ENCODE measurements at regions not wholly inside any gene's neighbourhood (a gene's known extent, or its start where the extent isn't known, plus 50 kb on each side); places are given as distances from the start of the nearest gene placed in this dataset.

DNA sequence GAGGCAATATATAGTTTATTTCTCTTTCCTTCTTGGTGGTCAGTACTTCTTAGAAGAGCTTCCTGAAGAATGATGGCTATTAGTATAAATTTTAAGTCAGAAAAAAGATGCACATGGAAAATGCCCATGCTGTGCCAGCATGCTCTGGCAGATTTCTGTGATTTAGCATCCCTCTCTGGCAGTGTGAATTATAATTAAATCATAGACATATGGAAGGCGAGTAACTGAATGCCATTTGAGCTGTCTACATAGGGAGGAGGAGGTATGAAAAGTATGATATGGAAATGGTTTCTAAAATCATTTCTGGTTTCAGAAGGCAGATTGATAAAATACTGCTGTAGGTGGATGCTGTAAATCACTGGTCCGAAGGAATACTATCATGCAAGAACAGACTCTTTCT is 754.9 kb upstream of the LRATD1 start:
- no peak overlapping the region for H3K4me3 Mint-ChIP-seq
- H3K36me3 Mint-ChIP-seq (ENCODE audit: insufficient read depth in 2 of 2): no peaks in the 10 kb centered on the region
- H3K4me1 Mint-ChIP-seq (ENCODE audit: low read depth): no peaks in the 10 kb centered on the region
- DNase-seq: no peak
- H3K27me3 Mint-ChIP-seq (ENCODE audit: low read depth): no peaks in the 10 kb centered on the region
- peaks cover 3 to 4% of the 10 kb centered on the region in 2 donors for H3K9me3 Mint-ChIP-seq
- no peak for ATAC-seq (replicated peaks in 1 of 2)
- H3K27ac Mint-ChIP-seq: no peak overlapping the region

DNA sequence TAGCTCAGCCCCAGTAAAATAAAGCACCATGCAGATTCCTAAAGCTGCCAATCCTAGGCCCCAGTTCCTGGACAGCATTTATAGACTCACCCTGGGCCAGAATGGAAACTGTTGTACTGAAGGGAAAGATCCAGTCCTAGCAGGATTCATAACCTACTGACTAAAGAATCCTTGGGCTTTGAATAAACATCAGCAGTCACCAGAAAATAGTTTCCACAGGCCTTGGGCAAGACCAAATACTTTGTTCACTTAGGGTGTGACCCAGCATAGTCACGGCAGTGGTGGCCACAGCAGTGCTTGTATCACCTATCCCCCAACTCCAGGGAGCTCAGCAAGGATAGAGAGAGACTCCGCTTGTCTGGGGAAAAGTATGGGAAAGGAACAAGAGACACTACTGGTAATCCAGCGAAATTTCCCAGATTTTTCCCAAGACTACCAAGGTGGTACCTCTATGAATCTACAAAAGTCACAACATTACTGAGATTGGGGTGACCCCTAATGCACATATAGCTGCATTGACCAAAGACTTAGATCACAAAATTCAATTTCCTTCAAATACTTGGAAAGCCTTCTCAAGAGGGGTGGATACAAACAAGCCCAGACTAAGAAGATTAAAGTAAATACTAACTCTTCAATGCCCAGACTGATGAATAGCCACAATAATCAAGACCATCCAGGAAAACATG is 748.1 kb upstream of the LRATD1 start:
- no peak overlapping the region for H3K4me3 Mint-ChIP-seq
- peaks cover 0 to 5% of the 10 kb centered on the region in 2 donors for H3K9me3 Mint-ChIP-seq
- ATAC-seq (replicated peaks in 1 of 2) (no peak), DNase-seq (no peak)
- no peak overlapping the region for H3K27ac Mint-ChIP-seq
- no peaks in the 10 kb centered on the region for H3K27me3 Mint-ChIP-seq (ENCODE audit: low read depth)
- H3K36me3 Mint-ChIP-seq (ENCODE audit: insufficient read depth in 2 of 2): no peaks in the 10 kb centered on the region
- H3K4me1 Mint-ChIP-seq (ENCODE audit: low read depth): no peaks in the 10 kb centered on the region

DNA sequence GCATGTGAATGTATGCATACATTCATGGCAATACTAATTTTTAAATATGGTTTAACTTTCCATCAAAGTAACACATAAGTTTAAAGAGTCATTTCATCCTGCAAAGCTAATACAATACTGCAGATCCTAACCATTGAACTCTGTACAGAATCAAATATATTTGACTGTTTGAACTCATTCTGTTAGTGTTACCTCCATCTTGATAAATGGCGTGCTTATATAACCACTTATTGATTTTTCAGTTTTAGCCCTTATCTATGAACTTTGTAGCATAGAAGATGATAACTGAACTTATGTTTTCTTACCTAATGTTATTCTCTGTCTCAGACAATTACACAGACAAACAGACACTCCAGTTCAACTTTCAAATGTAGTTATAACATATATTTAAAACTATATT is 731.0 kb upstream of the LRATD1 start:
- H3K9me3 Mint-ChIP-seq: peaks cover 0 to 8% of the 10 kb centered on the region in 2 donors
- no peaks in the 10 kb centered on the region for H3K36me3 Mint-ChIP-seq (ENCODE audit: insufficient read depth in 2 of 2)
- no peak for ATAC-seq (replicated peaks in 1 of 2)
- H3K27me3 Mint-ChIP-seq (ENCODE audit: low read depth): no peaks in the 10 kb centered on the region
- H3K4me1 Mint-ChIP-seq (ENCODE audit: low read depth): no peaks in the 10 kb centered on the region
- H3K27ac Mint-ChIP-seq: no peak overlapping the region
- H3K4me3 Mint-ChIP-seq: no peak overlapping the region
- DNase-seq: no peak

DNA sequence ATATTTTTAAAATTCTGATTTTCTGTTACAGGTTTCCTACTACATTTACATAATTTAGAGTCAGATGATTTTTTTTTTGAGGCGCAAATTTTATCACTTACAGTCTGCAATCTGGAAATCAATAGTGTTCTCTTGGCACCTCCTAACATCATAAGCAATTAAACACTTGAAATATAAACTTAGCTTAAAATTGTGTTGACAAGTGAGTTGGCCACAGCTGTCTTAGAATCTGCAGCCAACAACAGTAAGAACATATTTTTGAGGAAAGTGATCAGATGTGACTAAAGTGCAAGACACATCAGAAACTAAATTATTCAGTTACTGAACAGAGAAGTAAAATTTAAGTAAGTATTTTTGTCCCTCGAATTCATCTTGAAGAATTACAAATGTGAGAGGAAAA is 726.7 kb upstream of the LRATD1 start:
- no peak for ATAC-seq (replicated peaks in 1 of 2)
- Mint-ChIP-seq H3K27ac (no peak overlapping the region), H3K4me1 (ENCODE audit: low read depth) (no peaks in the 10 kb centered on the region), H3K9me3 (peaks cover 0 to 2% of the 10 kb centered on the region in 2 donors), H3K4me3 (no peak overlapping the region), H3K36me3 (ENCODE audit: insufficient read depth in 2 of 2) (no peaks in the 10 kb centered on the region), H3K27me3 (ENCODE audit: low read depth) (no peaks in the 10 kb centered on the region)
- DNase-seq: no peak

DNA sequence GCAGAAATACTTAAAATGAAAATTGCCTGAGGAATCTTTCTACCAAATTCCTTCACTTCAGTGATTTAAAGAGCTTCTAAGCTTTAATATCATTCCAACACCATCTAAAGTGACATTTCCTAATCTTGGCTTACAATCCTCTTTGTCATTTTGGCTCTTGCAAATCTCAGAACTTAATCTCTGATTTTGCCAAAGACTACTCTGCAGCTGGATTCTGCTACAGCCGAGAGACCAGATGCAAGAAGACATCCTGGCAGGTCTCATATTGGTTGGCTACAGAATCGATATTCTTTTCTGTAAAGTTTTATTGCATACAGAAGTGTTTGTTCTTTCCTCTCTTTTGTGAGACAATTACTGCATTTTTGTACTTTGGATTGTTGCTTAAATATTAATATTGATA is 716.5 kb upstream of the LRATD1 start:
- Mint-ChIP-seq H3K9me3 (peaks cover 0 to 2% of the 10 kb centered on the region in 2 donors), H3K4me1 (ENCODE audit: low read depth) (no peaks in the 10 kb centered on the region), H3K27me3 (ENCODE audit: low read depth) (no peaks in the 10 kb centered on the region), H3K36me3 (ENCODE audit: insufficient read depth in 2 of 2) (no peaks in the 10 kb centered on the region), H3K4me3 (no peak overlapping the region), H3K27ac (no peak overlapping the region)
- ATAC-seq (replicated peaks in 1 of 2) (no peak), DNase-seq (no peak)

DNA sequence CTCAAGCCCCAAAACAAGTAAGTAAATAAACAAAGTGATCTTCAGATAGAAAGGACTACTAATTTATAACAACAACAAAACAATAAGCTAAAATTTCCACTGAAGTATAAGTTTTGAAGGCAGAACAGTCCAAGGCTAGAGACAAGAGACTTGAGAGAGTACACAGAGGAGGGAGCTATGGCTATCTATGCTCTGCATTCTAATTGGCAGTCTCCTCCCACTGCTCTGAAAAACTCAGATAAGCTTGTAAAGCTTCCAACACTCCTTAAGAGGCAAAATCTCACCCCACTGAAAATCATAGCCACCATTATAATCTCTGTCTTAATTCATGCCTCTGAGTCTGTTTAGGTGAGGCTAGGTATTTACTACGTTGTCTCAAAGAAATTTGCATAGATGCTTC is 714.6 kb upstream of the LRATD1 start:
- no peak overlapping the region for H3K4me3 Mint-ChIP-seq
- ATAC-seq (replicated peaks in 1 of 2): no peak
- H3K36me3 Mint-ChIP-seq (ENCODE audit: insufficient read depth in 2 of 2): no peaks in the 10 kb centered on the region

DNA sequence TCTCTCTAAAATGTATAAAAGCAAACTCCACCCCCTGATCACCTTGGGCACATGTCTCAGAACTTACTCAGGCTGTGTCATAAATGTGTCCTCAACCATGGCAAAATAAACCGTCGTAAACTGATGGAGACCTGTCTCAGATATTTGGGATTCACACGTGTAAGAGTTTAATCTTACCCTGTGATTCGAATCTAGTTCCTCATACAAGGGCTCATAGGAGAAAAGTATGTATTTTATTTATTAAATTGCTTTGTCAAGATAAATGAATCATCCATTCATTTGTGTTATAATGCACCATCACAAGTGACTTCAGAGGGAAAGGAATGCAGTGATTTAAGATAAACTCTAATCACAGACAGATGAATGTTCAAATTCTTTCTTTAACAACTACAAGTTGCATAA is 712.5 kb upstream of the LRATD1 start:
- no peaks in the 10 kb centered on the region for H3K36me3 Mint-ChIP-seq (ENCODE audit: insufficient read depth in 2 of 2)
- peaks cover 2 to 3% of the 10 kb centered on the region in 2 donors for H3K9me3 Mint-ChIP-seq
- H3K27me3 Mint-ChIP-seq (ENCODE audit: low read depth): no peaks in the 10 kb centered on the region
- H3K4me3 Mint-ChIP-seq: no peak overlapping the region
- H3K4me1 Mint-ChIP-seq (ENCODE audit: low read depth): no peaks in the 10 kb centered on the region
- ATAC-seq (replicated peaks in 1 of 2) (no peak), DNase-seq (no peak)
- no peak overlapping the region for H3K27ac Mint-ChIP-seq

More for the DNA sequence above, 714.6 kb upstream of the LRATD1 start:
- H3K4me1 Mint-ChIP-seq (ENCODE audit: low read depth): no peaks in the 10 kb centered on the region
- H3K27me3 Mint-ChIP-seq (ENCODE audit: low read depth): no peaks in the 10 kb centered on the region
- peaks cover 0 to 2% of the 10 kb centered on the region in 2 donors for H3K9me3 Mint-ChIP-seq
- no peak overlapping the region for H3K27ac Mint-ChIP-seq
- no peak for DNase-seq

DNA sequence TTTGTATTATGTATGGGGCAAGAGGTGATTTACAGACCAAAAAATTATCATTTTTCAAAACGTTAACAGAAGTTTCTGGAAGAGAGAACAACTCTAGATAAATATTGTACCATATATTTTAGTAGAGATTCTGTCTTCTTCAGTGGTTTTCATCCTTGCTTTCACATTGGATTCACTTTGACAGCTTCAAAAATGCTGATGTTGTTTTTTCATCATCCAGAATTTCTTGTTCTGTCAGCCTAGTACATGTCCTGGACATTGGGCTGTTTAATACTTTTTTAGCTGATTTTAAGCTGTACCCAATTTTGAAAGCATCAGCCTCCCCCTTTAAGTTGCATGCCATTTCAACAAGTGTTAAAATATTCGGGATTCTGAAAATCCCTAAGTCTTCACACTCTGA is 711.3 kb upstream of the LRATD1 start:
- ATAC-seq (replicated peaks in 1 of 2): no peak
- no peak for DNase-seq
- Mint-ChIP-seq H3K9me3 (peaks cover 2 to 3% of the 10 kb centered on the region in 2 donors), H3K27me3 (ENCODE audit: low read depth) (no peaks in the 10 kb centered on the region), H3K4me1 (ENCODE audit: low read depth) (no peaks in the 10 kb centered on the region), H3K4me3 (no peak overlapping the region), H3K36me3 (ENCODE audit: insufficient read depth in 2 of 2) (no peaks in the 10 kb centered on the region), H3K27ac (no peak overlapping the region)

DNA sequence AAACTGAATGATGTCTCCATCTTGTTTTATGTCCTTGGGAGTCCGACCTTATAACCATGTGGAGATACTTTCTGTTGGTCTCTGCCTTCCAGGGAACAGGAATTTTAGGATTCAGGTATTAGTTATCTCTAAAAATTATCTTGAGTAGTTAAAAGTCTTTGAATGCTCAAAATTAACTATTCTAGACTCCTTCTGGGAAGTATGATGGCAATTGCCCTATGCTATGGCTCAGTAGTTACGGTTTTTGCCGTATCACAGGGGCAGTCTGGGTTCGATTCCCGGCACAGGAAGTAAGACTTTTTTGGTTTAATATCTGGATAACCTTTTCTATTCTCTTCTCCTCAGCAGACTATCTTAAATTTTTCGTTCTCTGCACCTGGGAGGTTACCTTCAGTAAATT is 708.7 kb upstream of the LRATD1 start:
- Mint-ChIP-seq H3K4me1 (ENCODE audit: low read depth) (no peaks in the 10 kb centered on the region), H3K27me3 (ENCODE audit: low read depth) (no peaks in the 10 kb centered on the region), H3K36me3 (ENCODE audit: insufficient read depth in 2 of 2) (no peaks in the 10 kb centered on the region), H3K9me3 (peaks cover 3 to 5% of the 10 kb centered on the region in 2 donors), H3K4me3 (no peak overlapping the region), H3K27ac (no peak overlapping the region)
- no peak for ATAC-seq (replicated peaks in 1 of 2)
- no peak for DNase-seq

DNA sequence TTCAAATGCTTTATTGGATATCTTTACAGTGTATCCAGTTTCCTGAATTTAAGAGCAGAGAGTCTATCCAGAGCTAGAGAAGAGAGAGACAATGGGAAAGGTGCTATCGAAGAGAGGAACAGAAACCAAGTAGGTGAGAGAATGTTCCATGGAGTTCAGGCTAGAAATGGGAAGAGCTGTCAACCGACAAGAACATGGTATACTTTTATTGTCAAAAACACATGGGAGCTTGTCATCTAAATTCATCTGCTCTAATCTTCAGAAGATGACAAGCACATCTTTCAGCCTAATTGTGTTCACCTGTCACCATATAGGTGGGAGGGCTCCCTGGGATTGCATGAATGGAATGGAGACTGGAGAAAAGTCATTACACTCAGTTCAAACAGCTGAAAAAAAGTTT is 690.4 kb upstream of the LRATD1 start:
- ATAC-seq (replicated peaks in 1 of 2) (no peak), DNase-seq (no peak)
- Mint-ChIP-seq H3K9me3 (peaks cover 2 to 7% of the 10 kb centered on the region in 2 donors), H3K27ac (no peak overlapping the region), H3K27me3 (ENCODE audit: low read depth) (no peaks in the 10 kb centered on the region), H3K4me3 (no peak overlapping the region), H3K36me3 (ENCODE audit: insufficient read depth in 2 of 2) (no peaks in the 10 kb centered on the region), H3K4me1 (ENCODE audit: low read depth) (no peaks in the 10 kb centered on the region)

DNA sequence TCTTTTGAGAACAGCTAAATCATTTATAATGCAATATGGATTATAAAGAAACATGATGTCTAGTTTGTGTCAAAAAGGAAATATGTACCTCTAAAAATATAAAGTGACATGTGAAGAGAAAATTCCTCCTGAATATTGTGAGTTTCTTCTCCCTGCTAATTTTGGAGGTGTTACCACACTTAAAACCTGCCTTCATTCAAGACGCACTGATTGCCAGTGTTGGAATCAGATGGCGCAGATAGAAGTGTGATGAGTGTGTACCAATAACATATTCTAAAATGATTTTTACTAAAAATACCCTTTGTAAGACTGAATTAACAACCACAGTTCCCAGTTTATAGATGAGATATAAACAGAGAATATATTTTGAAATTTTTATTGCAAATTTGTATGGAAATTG is 681.8 kb upstream of the LRATD1 start:
- no peak for ATAC-seq (replicated peaks in 1 of 2)
- Mint-ChIP-seq H3K27ac (no peak overlapping the region), H3K4me3 (no peak overlapping the region), H3K27me3 (ENCODE audit: low read depth) (no peaks in the 10 kb centered on the region), H3K36me3 (ENCODE audit: insufficient read depth in 2 of 2) (no peaks in the 10 kb centered on the region), H3K4me1 (ENCODE audit: low read depth) (no peaks in the 10 kb centered on the region), H3K9me3 (peaks cover 4 to 5% of the 10 kb centered on the region in 2 donors)
- no peak for DNase-seq

DNA sequence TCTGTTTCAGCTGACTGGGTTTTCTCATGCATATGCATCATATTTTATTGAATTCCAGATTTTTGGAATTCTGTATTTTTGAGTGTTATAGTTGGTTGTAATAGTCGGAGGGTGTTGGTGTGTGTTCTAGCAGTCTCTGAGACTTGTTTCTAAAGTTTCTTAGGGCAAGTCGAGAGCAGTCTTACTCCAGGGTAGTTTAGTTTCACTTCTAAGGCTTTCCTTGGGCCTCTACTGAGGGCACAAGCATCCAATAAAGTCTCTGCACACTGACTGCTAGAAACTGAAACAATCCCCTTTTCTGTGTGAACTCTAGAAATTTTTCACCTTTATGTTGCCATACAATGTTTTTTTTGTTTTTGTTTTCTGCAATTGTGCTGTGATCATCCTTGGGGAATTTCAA is 663.7 kb upstream of the LRATD1 start:
- DNase-seq: no peak
- H3K4me1 Mint-ChIP-seq (ENCODE audit: low read depth): no peaks in the 10 kb centered on the region
- no peak for ATAC-seq (replicated peaks in 1 of 2)
- no peak overlapping the region for H3K4me3 Mint-ChIP-seq
- no peak overlapping the region for H3K27ac Mint-ChIP-seq
- peaks cover 1 to 2% of the 10 kb centered on the region in 2 donors for H3K9me3 Mint-ChIP-seq
- H3K27me3 Mint-ChIP-seq (ENCODE audit: low read depth): no peaks in the 10 kb centered on the region
- H3K36me3 Mint-ChIP-seq (ENCODE audit: insufficient read depth in 2 of 2): no peaks in the 10 kb centered on the region

DNA sequence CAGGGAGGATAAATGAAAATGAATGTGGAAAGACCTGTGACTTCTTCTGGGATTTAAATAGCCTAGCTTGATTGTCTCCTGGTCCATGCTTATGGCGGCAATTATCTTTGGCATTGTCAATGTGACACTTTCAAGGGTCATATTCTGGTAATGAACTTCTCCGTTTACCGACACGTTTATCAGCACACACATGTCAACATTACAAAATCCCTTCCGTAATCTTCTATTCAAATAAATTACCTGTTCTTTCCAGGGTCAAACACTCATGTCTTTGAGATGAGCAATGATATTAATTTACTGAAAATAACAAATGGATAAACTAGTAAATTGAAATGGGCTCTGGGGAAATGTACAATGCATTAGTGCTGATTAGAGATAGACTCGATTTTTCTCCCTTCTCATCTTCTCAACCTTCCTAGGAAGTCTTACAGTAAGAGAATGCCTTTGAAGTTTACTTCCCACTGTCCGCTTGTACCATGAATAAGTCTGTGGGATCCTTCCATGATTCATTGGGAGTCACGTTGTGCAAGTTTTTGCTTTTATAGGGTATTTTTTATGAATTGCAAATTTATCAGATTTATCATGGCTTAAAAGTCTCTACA is 646.3 kb upstream of the LRATD1 start:
- Mint-ChIP-seq H3K27ac (no peak overlapping the region), H3K36me3 (ENCODE audit: insufficient read depth in 2 of 2) (peaks cover 0 to 2% of the 10 kb centered on the region in 2 donors), H3K4me1 (ENCODE audit: low read depth) (no peaks in the 10 kb centered on the region), H3K27me3 (ENCODE audit: low read depth) (no peaks in the 10 kb centered on the region), H3K4me3 (no peak overlapping the region), H3K9me3 (peaks cover 14 to 17% of the 10 kb centered on the region in 2 donors)
- no peak for DNase-seq
- ATAC-seq (replicated peaks in 1 of 2): no peak

DNA sequence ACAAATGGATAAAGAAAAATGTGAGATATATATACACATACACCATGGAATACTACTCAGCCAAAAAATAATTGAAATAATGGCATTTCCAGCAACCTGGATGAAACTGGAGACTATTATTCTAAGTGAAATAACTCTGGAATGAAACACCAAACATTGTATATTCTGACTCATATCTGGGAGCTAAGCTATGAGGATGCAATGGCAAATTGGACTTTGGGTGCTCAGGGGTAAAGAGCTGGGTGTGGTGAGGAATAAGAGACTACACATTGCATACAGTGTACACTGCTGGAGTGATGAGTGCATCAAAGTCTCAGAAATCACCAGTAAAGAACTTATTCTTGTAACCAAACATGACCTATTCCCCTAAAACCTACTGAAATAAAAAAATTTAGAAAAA is 636.0 kb upstream of the LRATD1 start:
- DNase-seq: no peak
- Mint-ChIP-seq H3K4me3 (no peak overlapping the region), H3K9me3 (peaks cover 14 to 16% of the 10 kb centered on the region in 2 donors), H3K27ac (no peak overlapping the region), H3K36me3 (ENCODE audit: insufficient read depth in 2 of 2) (peaks cover 0 to 2% of the 10 kb centered on the region in 2 donors), H3K27me3 (ENCODE audit: low read depth) (no peaks in the 10 kb centered on the region), H3K4me1 (ENCODE audit: low read depth) (no peaks in the 10 kb centered on the region)
- ATAC-seq (replicated peaks in 1 of 2): no peak
